OCI-LY7 (cell line): ENCODE measurements at regions not wholly inside any gene's neighbourhood (a gene's known extent, or its start where the extent isn't known, plus 50 kb on each side); places are given as distances from the start of the nearest gene placed in this dataset.

Experiments used
- CTCF ChIP-seq: fragments of 200-600 bp; sonication (generic); conservative IDR thresholded peaks from 2 replicates; pipeline ENCODE4 v1.5.1; 2014; ENCODE audit warnings: mild to moderate bottlenecking, antibody characterized with exemption, low read length, moderate library complexity, mixed read lengths
- EZH2phosphoT487 ChIP-seq: fragments of 200-600 bp; sonication (generic); IDR thresholded peaks from 2 replicates; pipeline ENCODE4 v1.6.1; 2018; ENCODE audit warnings: low read depth, borderline replicate concordance, mild to moderate bottlenecking, mixed run types, antibody characterized with exemption, low read length, moderate library complexity, mixed read lengths

GRCh38 chr6:112853162-112853561, 506.0 kb downstream of the RFPL4B start:
- TF ChIP-seq CTCF: no peak
- no peak for TF ChIP-seq EZH2phosphoT487
